Muscle layer of duodenum (tissue), 2 donors: ENCODE measurements at regions not wholly inside any gene's neighbourhood (a gene's known extent, or its start where the extent isn't known, plus 50 kb on each side); places are given as distances from the start of the nearest gene placed in this dataset.

Experiments
- H3K27ac ChIP-seq: one replicate; pipeline ENCODE4 v1.7.0; 2013; ENCODE audit warnings: mild to moderate bottlenecking, low read length
- H3K27me3 ChIP-seq: one replicate; pipeline ENCODE4 v1.7.0; 2013; ENCODE audit warnings: low read depth, mild to moderate bottlenecking, control low read depth, low read length
- H3K36me3 ChIP-seq, 2 donors: one replicate each; pipeline ENCODE4 v1.7.0; 2013; ENCODE audit warnings: low read length in 2 of 2, control low read depth in 1 of 2, mild to moderate bottlenecking in 1 of 2; ENCODE audit not compliant: insufficient read depth in 2 of 2, control insufficient read depth in 1 of 2
- H3K4me1 ChIP-seq, 2 donors: one replicate each; pipeline ENCODE4 v1.7.0; 2013; ENCODE audit warnings: low read length in 2 of 2, mild to moderate bottlenecking in 2 of 2, control low read depth in 1 of 2, moderate library complexity in 1 of 2; ENCODE audit not compliant: insufficient read depth in 2 of 2, control insufficient read depth in 1 of 2
- H3K4me3 ChIP-seq, 2 donors: one replicate each; pipeline ENCODE4 v1.7.0; 2013; ENCODE audit warnings: low read length in 2 of 2, low read depth in 1 of 2, mild to moderate bottlenecking in 1 of 2
- H3K9me3 ChIP-seq, 2 donors: one replicate each; pipeline ENCODE4 v1.7.0; 2013; ENCODE audit warnings: low read length in 2 of 2, control low read depth in 1 of 2, mild to moderate bottlenecking in 1 of 2; ENCODE audit not compliant: control insufficient read depth in 1 of 2
- donor health status: healthy.

DNA sequence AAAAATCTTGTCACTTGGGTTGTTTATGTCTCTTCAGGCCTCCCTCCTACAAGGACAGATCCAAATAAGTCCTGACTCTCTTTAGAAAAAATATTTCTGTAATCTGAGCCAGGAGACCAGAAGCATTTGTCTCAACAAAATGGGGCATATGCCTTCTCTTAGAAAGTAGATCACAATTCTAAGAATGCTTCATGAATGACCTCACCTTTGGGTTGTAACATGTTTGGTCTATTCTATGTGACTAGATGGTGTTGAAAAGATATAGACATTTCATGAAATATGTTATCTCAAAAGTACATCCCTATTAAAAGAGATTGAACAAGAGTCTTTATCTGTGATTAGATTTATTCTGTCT lies 159.0 kb upstream of the SETBP1 start:
- H3K9me3 ChIP-seq = no peaks in the 10 kb centered on the region
- no peaks in the 10 kb centered on the region for H3K4me1 ChIP-seq
- H3K27me3 ChIP-seq = no peaks in the 10 kb centered on the region
- H3K36me3 ChIP-seq = no peaks in the 10 kb centered on the region
- H3K27ac ChIP-seq = no peak overlapping the region
- no peak overlapping the region for H3K4me3 ChIP-seq

DNA sequence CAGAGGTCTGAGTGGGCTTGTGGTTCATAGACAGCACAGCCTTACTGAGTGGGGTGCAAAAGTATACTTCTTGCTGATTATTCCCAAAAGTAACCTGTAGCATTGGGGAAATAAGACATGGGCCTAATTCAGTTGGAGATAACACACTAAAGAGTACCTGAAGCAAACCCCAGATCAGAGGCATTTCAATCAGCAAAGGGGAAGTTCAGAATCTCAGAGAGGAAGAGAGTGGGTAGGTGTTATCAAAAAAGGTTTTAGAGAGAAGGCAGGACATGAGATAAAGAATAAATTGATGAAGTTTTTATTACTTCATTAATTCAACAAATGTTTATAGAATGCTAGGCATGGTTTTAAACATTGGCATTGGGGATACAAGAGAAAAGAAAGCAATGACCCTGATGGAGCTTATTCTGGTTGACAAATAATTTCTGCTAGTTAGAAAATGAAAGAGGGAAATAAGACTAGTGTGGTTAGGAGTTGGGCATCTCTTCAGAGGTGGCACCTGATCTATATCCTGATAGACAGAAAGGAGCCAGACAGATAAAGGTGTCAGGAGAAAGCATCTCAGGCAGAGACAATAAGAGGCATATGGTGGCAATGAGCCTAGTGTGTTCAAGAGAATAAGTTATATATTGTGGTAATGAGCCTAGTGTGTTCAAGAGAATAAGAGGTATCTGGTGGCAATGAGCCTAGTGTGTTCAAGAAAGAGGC lies 153.8 kb upstream of the SETBP1 start:
- no peaks in the 10 kb centered on the region for H3K27me3 ChIP-seq
- H3K4me1 ChIP-seq = no peaks in the 10 kb centered on the region
- no peaks in the 10 kb centered on the region for H3K36me3 ChIP-seq
- H3K9me3 ChIP-seq = no peaks in the 10 kb centered on the region
- H3K4me3 ChIP-seq = no peak overlapping the region
- H3K27ac ChIP-seq = no peak overlapping the region

DNA sequence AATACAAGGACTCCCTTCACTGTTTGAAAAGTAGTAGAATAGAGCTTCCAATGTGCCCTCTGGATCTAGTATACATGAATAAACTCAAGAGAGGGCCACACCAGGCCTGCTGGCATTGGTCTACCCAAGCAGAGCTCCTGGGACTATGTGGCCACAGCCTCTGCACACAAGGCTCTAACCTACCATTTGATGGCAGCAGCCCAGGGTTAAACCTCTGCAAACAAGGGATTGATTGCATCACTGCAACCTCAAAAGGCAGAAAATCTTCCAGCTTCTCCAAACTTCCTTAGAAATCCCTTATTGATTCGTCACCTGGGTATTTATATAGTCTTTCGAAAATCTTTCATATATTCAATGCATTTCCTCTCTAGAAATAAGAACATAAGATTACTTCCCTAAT lies 147.6 kb upstream of the SETBP1 start:
- no peak overlapping the region for H3K27ac ChIP-seq
- H3K4me3 ChIP-seq = no peak overlapping the region

DNA sequence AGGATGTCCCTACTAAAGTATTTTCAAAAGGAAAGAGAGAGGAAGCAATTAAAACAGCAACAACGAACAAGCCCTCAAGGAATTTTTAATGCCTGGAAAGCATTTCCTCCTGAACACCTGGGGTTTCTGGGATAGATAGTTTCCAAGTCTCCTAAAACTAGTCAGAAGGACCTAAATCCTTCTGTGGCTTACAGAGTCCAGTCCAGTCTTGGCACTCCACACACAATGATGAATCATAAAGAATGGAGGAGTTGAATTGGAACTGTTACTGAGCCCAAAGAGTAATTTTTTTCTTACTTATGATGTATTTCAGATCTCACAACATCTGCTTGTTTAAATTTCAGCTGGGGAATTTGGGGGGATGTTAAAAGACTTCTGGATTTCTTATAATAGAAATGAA lies 144.6 kb upstream of the SETBP1 start:
- no peaks in the 10 kb centered on the region for H3K36me3 ChIP-seq
- no peak overlapping the region for H3K27ac ChIP-seq

More for the DNA sequence above, 147.6 kb upstream of the SETBP1 start:
- H3K27me3 ChIP-seq = no peaks in the 10 kb centered on the region
- peaks cover 0 to 7% of the 10 kb centered on the region in 2 donors for H3K4me1 ChIP-seq
- no peaks in the 10 kb centered on the region for H3K36me3 ChIP-seq
- H3K9me3 ChIP-seq = no peaks in the 10 kb centered on the region

DNA sequence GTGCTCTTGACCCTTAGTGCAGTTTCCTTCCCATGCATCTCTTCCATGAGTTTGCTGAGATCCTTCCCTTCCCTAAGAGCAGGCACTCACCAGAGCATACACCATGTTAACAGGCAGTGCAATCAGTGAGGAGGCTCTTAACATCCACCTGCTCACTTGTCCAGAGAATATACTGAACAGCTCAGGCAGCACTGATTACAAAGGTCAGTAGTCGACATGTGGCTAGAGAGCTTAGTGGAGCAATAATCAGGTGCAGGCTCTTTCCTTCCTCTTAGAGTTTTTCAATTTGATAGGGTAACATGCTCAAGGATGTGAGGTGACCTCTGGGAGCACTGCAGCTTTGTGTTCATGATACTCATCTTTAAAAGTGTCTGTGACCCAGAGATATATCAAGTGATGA lies 144.1 kb upstream of the SETBP1 start:
- no peak overlapping the region for H3K4me3 ChIP-seq
- H3K4me1 ChIP-seq = peaks cover 0 to 7% of the 10 kb centered on the region in 2 donors
- H3K9me3 ChIP-seq = no peaks in the 10 kb centered on the region
- H3K36me3 ChIP-seq = no peaks in the 10 kb centered on the region
- H3K27me3 ChIP-seq = no peaks in the 10 kb centered on the region
- H3K27ac ChIP-seq = no peak overlapping the region

More for the DNA sequence above, 144.6 kb upstream of the SETBP1 start:
- no peaks in the 10 kb centered on the region for H3K9me3 ChIP-seq
- H3K27me3 ChIP-seq = no peaks in the 10 kb centered on the region
- H3K4me3 ChIP-seq = no peak overlapping the region
- peaks cover 0 to 7% of the 10 kb centered on the region in 2 donors for H3K4me1 ChIP-seq

DNA sequence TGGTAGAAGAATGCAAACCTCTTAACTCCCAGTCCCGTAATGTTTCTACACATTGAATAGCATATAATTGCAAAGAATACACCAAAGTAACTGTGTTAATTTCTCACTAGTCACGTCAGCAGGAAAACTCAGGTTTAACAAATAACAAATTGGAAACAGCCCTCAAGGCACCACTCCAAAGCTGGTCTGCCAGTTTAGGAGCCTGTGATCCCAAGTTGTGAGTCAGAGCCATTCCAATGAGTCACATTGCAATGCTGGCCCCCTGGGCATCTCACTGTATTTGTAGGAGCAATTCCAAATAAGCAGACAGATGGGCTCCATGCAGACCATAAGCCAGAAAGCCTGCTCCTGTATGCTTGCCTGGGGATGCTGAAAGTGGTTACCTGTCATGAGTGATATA lies 143.2 kb upstream of the SETBP1 start:
- no peak overlapping the region for H3K4me3 ChIP-seq
- H3K27me3 ChIP-seq = no peaks in the 10 kb centered on the region
- H3K4me1 ChIP-seq = peaks cover 0 to 7% of the 10 kb centered on the region in 2 donors
- H3K27ac ChIP-seq = no peak overlapping the region
- no peaks in the 10 kb centered on the region for H3K36me3 ChIP-seq
- no peaks in the 10 kb centered on the region for H3K9me3 ChIP-seq

DNA sequence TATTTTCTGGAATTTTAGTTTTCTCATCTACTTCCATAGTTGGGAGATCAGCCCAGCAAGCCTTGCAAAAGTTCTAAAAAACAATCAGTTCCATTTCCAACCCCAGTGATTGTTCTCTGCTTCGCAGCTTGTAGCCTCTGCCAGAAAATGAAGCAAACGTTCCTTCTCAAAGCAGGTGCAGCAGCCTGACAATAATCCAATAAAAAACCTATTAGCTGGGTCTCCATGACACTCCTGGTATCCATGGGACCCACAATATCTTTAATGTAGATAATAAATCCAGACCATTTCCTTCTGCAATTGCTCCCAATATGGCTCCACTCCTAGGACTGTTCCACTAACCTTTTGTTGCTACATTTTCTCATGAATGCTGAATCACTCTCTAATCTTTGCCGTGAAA lies 140.8 kb upstream of the SETBP1 start:
- no peaks in the 10 kb centered on the region for H3K36me3 ChIP-seq
- no peaks in the 10 kb centered on the region for H3K9me3 ChIP-seq
- no peak overlapping the region for H3K4me3 ChIP-seq
- no peak overlapping the region for H3K27ac ChIP-seq
- H3K4me1 ChIP-seq = peaks cover 0 to 7% of the 10 kb centered on the region in 2 donors
- H3K27me3 ChIP-seq = no peaks in the 10 kb centered on the region

DNA sequence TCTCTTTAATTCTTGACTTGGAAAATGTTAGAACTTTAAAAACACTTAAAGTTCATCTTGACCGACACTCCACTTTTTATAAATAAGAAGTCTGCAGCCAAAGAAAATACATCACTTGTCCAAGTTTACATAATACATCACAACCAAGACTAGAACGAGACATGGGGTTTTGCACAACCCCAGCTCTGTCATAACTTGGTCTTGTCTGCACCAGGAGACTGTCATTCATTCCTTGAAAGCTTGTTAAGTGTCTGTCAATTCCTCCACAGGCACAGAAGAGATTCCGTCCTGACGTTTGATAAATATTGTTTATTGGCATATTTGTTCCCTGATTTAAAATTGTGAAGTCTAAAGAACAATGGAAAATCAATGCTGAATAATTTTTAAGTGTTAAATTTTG lies 139.5 kb upstream of the SETBP1 start:
- no peak overlapping the region for H3K4me3 ChIP-seq
- H3K36me3 ChIP-seq = no peaks in the 10 kb centered on the region
- H3K4me1 ChIP-seq = peaks cover 0 to 6% of the 10 kb centered on the region in 2 donors
- H3K27ac ChIP-seq = no peak overlapping the region
- H3K27me3 ChIP-seq = no peaks in the 10 kb centered on the region
- no peaks in the 10 kb centered on the region for H3K9me3 ChIP-seq

DNA sequence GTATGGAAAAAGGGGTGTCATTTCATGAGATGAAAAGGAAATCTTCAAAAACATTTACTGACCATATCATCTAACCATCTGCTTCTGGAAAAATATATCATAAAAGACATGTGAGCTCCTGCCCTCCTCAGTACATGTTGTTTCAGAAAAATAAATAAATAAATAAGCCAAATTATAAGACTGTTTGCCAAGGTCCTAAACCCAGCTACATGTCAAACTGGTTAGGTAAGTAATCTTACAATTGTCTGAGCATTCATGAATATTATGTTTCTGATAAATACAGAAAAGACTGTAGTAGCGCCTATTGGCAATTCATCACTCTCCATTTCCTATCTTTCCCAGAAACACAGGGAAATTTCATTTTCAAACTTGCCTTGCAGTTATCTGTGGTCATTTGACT lies 138.9 kb upstream of the SETBP1 start:
- Histone ChIP-seq H3K36me3 (no peaks in the 10 kb centered on the region), H3K4me3 (no peak overlapping the region), H3K27me3 (no peaks in the 10 kb centered on the region), H3K27ac (no peak overlapping the region), H3K9me3 (no peaks in the 10 kb centered on the region), H3K4me1 (no peaks in the 10 kb centered on the region)

DNA sequence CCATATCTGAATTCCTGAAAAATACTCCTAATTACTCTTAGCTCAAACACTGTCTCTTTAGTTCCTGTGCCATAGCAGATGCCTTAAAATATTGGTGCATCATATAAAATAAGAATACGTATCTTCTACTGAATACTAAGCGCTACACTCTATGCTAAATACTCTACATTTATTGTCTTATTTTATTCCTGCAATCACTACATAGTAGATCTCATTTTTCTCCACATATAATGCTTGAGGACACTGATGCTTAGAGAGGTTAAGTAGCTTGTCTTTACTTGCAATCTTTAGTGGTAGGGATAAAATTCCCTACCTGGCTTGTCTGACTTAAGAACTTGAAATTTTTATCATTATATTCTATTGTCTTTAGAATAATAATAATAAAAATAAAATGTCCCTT lies 137.3 kb upstream of the SETBP1 start:
- H3K27me3 ChIP-seq = no peaks in the 10 kb centered on the region
- H3K36me3 ChIP-seq = no peaks in the 10 kb centered on the region
- no peak overlapping the region for H3K4me3 ChIP-seq
- H3K9me3 ChIP-seq = no peaks in the 10 kb centered on the region
- no peaks in the 10 kb centered on the region for H3K4me1 ChIP-seq
- H3K27ac ChIP-seq = no peak overlapping the region

DNA sequence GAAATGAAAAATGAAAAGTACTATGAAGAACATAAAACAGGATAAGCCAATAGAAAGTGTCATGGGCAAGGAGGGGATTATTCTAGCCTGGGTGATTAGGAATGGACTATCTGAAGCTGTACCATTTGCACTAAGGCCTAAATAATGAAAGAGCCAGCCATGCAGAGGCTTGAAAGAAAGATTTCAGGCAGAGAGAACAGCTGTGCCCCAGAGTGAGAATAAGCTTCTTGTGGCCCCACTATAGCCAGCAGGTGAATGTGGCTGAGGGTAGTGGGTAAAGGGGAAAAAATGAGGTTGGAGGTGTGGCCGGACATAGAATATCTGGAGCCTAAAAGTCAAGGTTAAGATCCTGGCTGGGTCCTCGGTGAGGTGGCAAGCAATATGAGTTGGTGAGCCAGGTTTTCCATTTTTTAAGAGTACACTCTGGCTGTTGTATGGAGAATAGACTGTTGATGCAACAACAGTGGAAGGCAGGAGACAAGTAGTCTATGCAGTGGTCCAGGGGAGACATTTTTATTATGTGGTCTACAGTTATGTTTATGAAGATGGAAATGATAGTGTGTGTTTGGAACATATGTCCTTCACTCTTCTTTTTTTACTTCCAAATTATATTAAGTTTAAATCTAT lies 135.2 kb upstream of the SETBP1 start:
- no peak overlapping the region for H3K4me3 ChIP-seq
- H3K27me3 ChIP-seq = no peaks in the 10 kb centered on the region
- H3K4me1 ChIP-seq = no peaks in the 10 kb centered on the region
- H3K36me3 ChIP-seq = no peaks in the 10 kb centered on the region
- H3K9me3 ChIP-seq = no peaks in the 10 kb centered on the region
- no peak overlapping the region for H3K27ac ChIP-seq

DNA sequence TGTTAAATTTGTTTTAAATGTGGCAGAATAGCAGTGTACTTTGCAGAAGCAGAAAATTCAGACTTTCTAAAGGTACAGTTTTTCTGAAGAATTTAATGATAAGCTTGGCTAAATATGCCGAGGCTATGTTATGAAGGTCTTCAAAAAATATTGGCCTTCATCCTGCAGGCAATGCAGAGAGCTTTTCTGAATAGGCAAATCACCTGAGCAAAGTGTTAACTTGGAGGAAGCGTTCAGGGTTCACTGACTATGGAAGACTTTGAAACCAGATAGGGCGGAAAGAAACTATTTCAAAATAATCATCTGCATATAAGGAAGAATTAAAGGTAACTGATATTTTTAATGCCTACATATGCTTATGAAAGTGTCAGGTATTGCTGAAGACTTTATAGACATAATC lies 133.7 kb upstream of the SETBP1 start:
- H3K4me3 ChIP-seq = no peak overlapping the region
- no peaks in the 10 kb centered on the region for H3K4me1 ChIP-seq
- H3K27me3 ChIP-seq = no peaks in the 10 kb centered on the region
- H3K9me3 ChIP-seq = no peaks in the 10 kb centered on the region
- no peak overlapping the region for H3K27ac ChIP-seq
- H3K36me3 ChIP-seq = no peaks in the 10 kb centered on the region
